Tibial nerve (tissue), 4 donors: ENCODE measurements at regions not wholly inside any gene's neighbourhood (a gene's known extent, or its start where the extent isn't known, plus 50 kb on each side); places are given as distances from the start of the nearest gene placed in this dataset.

Experiments used
- CTCF ChIP-seq, 5 experiments: fragments of 200-600 bp in 3 of 5; fragments of 450-650 bp in 2 of 5; sonication (generic) in 3 of 5; IDR thresholded peaks; one replicate each; pipeline ENCODE4 v1.5.1; 2016 to 2019; ENCODE audit warnings: antibody characterized with exemption in 5 of 5, mild to moderate bottlenecking in 3 of 5, moderate library complexity in 2 of 5
- EP300 ChIP-seq, 2 donors: sonication (generic); formaldehyde crosslinking; IDR thresholded peaks; one replicate each; pipeline ENCODE4 v1.6.1; 2017; ENCODE audit warnings: antibody characterized with exemption in 2 of 2, mild to moderate bottlenecking in 1 of 2
- POLR2A ChIP-seq, 2 donors: fragments of 450-650 bp; IDR thresholded peaks; one replicate each; pipeline ENCODE4 v1.6.1; 2017; ENCODE audit warnings: antibody characterized with exemption in 2 of 2, mild to moderate bottlenecking in 2 of 2, moderate library complexity in 2 of 2

- TF ChIP-seq CTCF (IDR thresholded peaks at IDR 0.05) (no peak), POLR2A (IDR thresholded peaks at IDR 0.05) (no peak), EP300 (IDR thresholded peaks at IDR 0.05) (no peak)
Observed at GRCh38 chr21:41636636-41637630, 129.0 kb upstream of the TMPRSS2 start.
